Stomach (tissue), 8 donors: ENCODE measurements at regions not wholly inside any gene's neighbourhood (a gene's known extent, or its start where the extent isn't known, plus 50 kb on each side); places are given as distances from the start of the nearest gene placed in this dataset.

Experiments
- DNase-seq, 2 donors: peaks; one replicate each; pipeline versions ENCODE4 v3.0.0 to v3.0.0-alpha.2; 2013 to 2019
- H3K27ac ChIP-seq, 5 donors: fragments of 200-600 bp in 4 of 5; sonication (generic) in 4 of 5; one replicate each; pipeline ENCODE4 v1.5.1; 2013 to 2019; ENCODE audit warnings: mild to moderate bottlenecking in 1 of 5, moderate library complexity in 1 of 5
- H3K27me3 ChIP-seq, 3 donors: fragments of 200-600 bp; sonication (generic); one replicate each; pipeline ENCODE4 v1.5.1; 2017 to 2019; ENCODE audit warnings: mixed run types in 1 of 3
- H3K36me3 ChIP-seq, 4 donors: fragments of 200-600 bp; sonication (generic); 1 replicate in 3 of 4; 2 replicates in 1 of 4; pipeline ENCODE4 v1.5.1; 2016 to 2019
- H3K4me1 ChIP-seq, 4 donors: fragments of 200-600 bp; sonication (generic); one replicate each; pipeline ENCODE4 v1.5.1; 2016 to 2019
- H3K4me3 ChIP-seq, 4 donors: fragments of 200-600 bp; sonication (generic) in 3 of 4; one replicate each; pipeline ENCODE4 v1.5.1; 2016 to 2019; ENCODE audit warnings: mild to moderate bottlenecking in 1 of 4
- H3K9me3 ChIP-seq, 4 donors: fragments of 200-600 bp; sonication (generic); one replicate each; pipeline ENCODE4 v1.5.1; 2016 to 2019
- CTCF ChIP-seq, 7 experiments: fragments of 450-650 bp in 4 of 7; fragments of 200-600 bp in 3 of 7; sonication (generic) in 3 of 7; IDR thresholded peaks; one replicate each; pipeline ENCODE4 v1.5.1; 2016 to 2019; ENCODE audit warnings: antibody characterized with exemption in 7 of 7, control low read depth in 2 of 7, mild to moderate bottlenecking in 1 of 7
- EP300 ChIP-seq: sonication (generic); formaldehyde crosslinking; IDR thresholded peaks from one replicate; pipeline ENCODE4 v1.6.1; 2017; ENCODE audit warnings: antibody characterized with exemption
- POLR2A ChIP-seq, 4 donors: fragments of 450-650 bp; IDR thresholded peaks; one replicate each; pipeline ENCODE4 v1.6.1; 2016; ENCODE audit warnings: antibody characterized with exemption in 4 of 4, control low read depth in 2 of 4, mild to moderate bottlenecking in 1 of 4, moderate library complexity in 1 of 4
- POLR2AphosphoS5 ChIP-seq, 3 donors: sonication (generic); formaldehyde crosslinking; IDR thresholded peaks; one replicate each; pipeline ENCODE4 v1.6.1; 2016; ENCODE audit warnings: antibody characterized with exemption in 3 of 3
- WGBS, 5 donors: extraction: QIAGEN DNeasy Blood & Tissue Kit in 3 of 5; methylation state at CpG; one replicate each; pipeline versions ENCODE4 v1.1.5 to v1.1.7; 2013 to 2018; 5-methylcytosine and 5-hydroxymethylcytosine counted together
- intact Hi-C: fragments of 100-400 bp; cut with DNase I; formaldehyde crosslinking; loops from one replicate; pipeline ENCODE4 v1.15.1; 2023; ENCODE audit warnings: low total_unique reads
- donor health status: healthy with polysubstance abuse.
- donor health status: Bipolar disorder and iron deficiency.
- donor health status: healthy.

DNA sequence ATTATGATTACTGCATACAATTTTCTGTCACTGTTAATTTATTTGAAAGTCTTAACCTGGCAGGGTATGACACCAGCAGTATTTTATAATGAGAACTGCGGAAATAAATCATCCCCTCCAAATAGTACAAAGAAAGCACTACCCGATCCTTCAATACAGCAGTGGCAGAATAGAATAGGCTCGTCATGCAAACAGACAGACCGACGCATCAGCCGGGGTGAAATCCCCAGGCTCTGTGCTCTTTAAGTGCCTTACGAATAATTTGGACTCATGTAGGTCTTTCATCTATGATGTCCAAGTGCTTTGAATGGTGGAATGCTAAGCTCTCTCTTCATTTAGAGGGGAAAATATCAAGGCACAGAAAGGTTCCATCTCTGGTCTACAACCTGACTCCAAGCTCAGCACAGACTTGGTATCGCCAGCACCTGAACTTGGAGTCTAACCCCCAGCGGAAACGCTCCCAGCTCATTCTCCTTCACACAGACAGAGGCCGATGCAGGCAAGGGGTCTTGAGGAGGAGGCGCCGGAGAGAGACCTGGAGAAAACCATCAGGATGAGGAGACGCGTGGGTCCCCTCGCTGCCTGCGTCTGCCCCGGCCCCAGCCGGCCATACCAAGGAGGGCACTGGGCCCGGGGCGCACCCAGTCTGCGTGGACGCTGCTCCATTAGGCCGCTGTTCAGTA lies 568.1 kb upstream of the MKI67 start:
- no peak overlapping the region for H3K27ac ChIP-seq
- no peak overlapping the region for H3K4me3 ChIP-seq
- TF ChIP-seq POLR2A (IDR thresholded peaks at IDR 0.05): no peak

GRCh38 chr10:128694851-128695725 lies 568.9 kb upstream of the MKI67 start:
- TF ChIP-seq EP300 (no peak), CTCF (IDR thresholded peaks at IDR 0.05) (no peak), POLR2AphosphoS5 (IDR thresholded peaks at IDR 0.05) (no peak), POLR2A (IDR thresholded peaks at IDR 0.05) (no peak)
- intact Hi-C loops: no loop called here
- Histone ChIP-seq H3K9me3 (no peaks in the 10 kb centered on the region), H3K27me3 (peaks cover 0 to 25% (median 5%) of the 10 kb centered on the region in 3 donors), H3K4me3 (no peak overlapping the region), H3K4me1 (no peaks in the 10 kb centered on the region), H3K36me3 (no peaks in the 10 kb centered on the region), H3K27ac (no peak overlapping the region)
- WGBS, 5 donors: 90 to 94% (median 92%) methylated on average over 17 of the region's 17 CpGs
- DNase-seq: no peak

More for the DNA sequence above, 568.1 kb upstream of the MKI67 start:
- no peaks in the 10 kb centered on the region for H3K9me3 ChIP-seq
- 87 to 90% (median 88%) methylated on average over 21 to 24 of the region's 24 CpGs for whole genome bisulfite sequencing, 5 donors
- DNase-seq: no peak
- intact Hi-C loops: no loop called here
- H3K4me1 ChIP-seq: no peaks in the 10 kb centered on the region
- no peaks in the 10 kb centered on the region for H3K36me3 ChIP-seq
- peaks cover 0 to 25% (median 5%) of the 10 kb centered on the region in 3 donors for H3K27me3 ChIP-seq

GRCh38 chr10:128695931-128696330 lies 569.7 kb upstream of the MKI67 start:
- 73 to 82% (median 79%) methylated on average over 10 of the region's 10 CpGs for WGBS, 5 donors
- intact Hi-C loops: no loop called here
- DNase-seq: no peak
- H3K9me3 ChIP-seq: no peaks in the 10 kb centered on the region
- TF ChIP-seq POLR2A (IDR thresholded peaks at IDR 0.05): no peak
- TF ChIP-seq EP300: no peak
- no peak for TF ChIP-seq CTCF (IDR thresholded peaks at IDR 0.05)
- no peak for TF ChIP-seq POLR2AphosphoS5 (IDR thresholded peaks at IDR 0.05)
- no peak overlapping the region for H3K4me3 ChIP-seq
- no peaks in the 10 kb centered on the region for H3K36me3 ChIP-seq
- peaks cover 0 to 23% (median 5%) of the 10 kb centered on the region in 3 donors for H3K27me3 ChIP-seq
- H3K4me1 ChIP-seq: no peaks in the 10 kb centered on the region
- no peak overlapping the region for H3K27ac ChIP-seq

GRCh38 chr10:128697437-128697836 lies 571.2 kb upstream of the MKI67 start:
- TF ChIP-seq POLR2AphosphoS5 (IDR thresholded peaks at IDR 0.05) (no peak), CTCF (IDR thresholded peaks at IDR 0.05) (no peak), POLR2A (IDR thresholded peaks at IDR 0.05) (no peak), EP300 (no peak)
- WGBS, 5 donors: 62 to 79% (median 65%) methylated on average over 8 of the region's 8 CpGs
- intact Hi-C loops: no loop called here

More at GRCh38 chr10:128697437-128697836, 571.2 kb upstream of the MKI67 start:
- H3K4me3 ChIP-seq: no peak overlapping the region
- DNase-seq: no peak
- H3K27ac ChIP-seq: no peak overlapping the region
- H3K4me1 ChIP-seq: no peaks in the 10 kb centered on the region
- H3K27me3 ChIP-seq: peaks cover 0 to 25% (median 5%) of the 10 kb centered on the region in 3 donors
- H3K36me3 ChIP-seq: no peaks in the 10 kb centered on the region
- no peaks in the 10 kb centered on the region for H3K9me3 ChIP-seq
